SU-DHL-6 (cell line): ENCODE measurements at regions not wholly inside any gene's neighbourhood (a gene's known extent, or its start where the extent isn't known, plus 50 kb on each side); places are given as distances from the start of the nearest gene placed in this dataset.

Experiments
- CTCF ChIP-seq: fragments of 200-600 bp; sonication (generic); IDR thresholded peaks from one replicate; pipeline ENCODE4 v1.5.1; 2017; ENCODE audit warnings: antibody characterized with exemption, mild to moderate bottlenecking, low read length, moderate library complexity; ENCODE audit not compliant: insufficient read depth, poor library complexity, severe bottlenecking
- EZH2phosphoT487 ChIP-seq: fragments of 200-600 bp; sonication (generic), shearing (Covaris generic); conservative IDR thresholded peaks from 2 replicates; pipeline ENCODE4 v1.6.1; 2018; ENCODE audit warnings: mild to moderate bottlenecking, antibody characterized with exemption, low read length, moderate library complexity, mixed read lengths

DNA sequence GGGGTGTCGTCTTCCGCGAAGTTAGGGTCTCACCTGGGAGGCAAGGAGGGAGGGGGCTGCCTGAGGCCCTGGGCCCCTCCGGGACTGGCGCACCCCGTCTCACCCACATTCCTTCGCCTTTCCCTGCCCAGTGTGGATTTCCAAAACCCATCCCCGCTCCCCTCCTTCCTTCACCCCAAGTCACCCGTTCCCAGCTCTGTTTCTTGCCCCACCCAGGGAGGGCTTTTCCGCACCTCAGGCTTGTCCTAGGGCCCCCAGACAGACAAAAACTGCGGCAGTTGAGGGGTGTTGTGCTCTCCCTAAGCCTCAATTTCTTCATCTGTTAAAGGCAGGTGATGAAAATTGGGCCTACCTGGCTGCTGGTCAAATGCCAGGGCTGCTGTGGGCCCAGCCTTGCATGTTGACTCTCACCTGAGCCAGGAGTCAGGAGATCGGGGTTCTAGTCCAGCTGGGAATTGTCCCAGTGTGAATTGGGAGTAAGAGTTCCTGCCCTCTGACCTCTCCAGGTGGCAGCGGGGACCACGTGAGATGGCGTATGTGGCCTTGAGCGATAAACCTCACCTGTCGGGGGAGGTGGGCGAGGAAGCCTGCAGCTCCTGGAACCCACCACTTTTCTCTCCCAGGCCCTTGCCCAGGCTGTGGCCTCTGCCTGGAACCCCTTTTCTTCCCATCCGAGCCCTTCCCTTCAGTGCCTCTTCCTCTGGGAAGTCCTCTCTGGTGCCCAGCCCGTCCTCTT is 143.4 kb upstream of the IER5L start:
- TF ChIP-seq CTCF (no peak), EZH2phosphoT487 (no peak)
